NCI-H748 (cell line): ENCODE measurements at regions not wholly inside any gene's neighbourhood (a gene's known extent, or its start where the extent isn't known, plus 50 kb on each side); places are given as distances from the start of the nearest gene placed in this dataset.
"Not testable (repeated sequence)": the region's sequence is repeated elsewhere in the genome, so short reads cannot be mapped to it uniquely, and the experiment has no call there.

ENCODE experiments used
- DNase-seq: peaks from one replicate; lab custom pipeline; 2025; ENCODE audit not compliant: unreplicated experiment; lab: John Stamatoyannopoulos, UW

- no peak for DNase-seq
These were observed 392.9 kb upstream of the CRIM1 start for GRCh38 chr2:35962585-35963146.

GRCh38 chr2:35960596-35960995, 395.0 kb upstream of the CRIM1 start:
- DNase-seq, result no peak

DNA sequence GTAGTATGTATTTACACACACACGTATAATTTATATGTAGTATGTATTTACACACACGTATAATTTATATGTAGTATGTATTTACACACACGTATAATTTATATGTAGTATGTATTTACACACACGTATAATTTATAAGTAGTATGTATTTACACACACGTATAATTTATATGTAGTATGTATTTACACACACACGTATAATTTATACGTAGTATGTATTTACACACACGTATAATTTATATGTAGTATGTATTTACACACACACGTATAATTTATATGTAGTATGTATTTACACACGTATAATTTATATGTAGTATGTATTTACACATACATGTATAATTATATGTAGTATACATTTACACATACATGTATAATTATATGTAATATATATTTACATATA, 398.5 kb upstream of the CRIM1 start:
- not testable (repeated sequence) for DNase-seq

GRCh38 chr2:35946478-35946877, 409.1 kb upstream of the CRIM1 start:
- no peak for DNase-seq

GRCh38 chr2:35938838-35939237, 416.7 kb upstream of the CRIM1 start:
- DNase-seq, result no peak

- DNase-seq, result no peak
These were observed 422.5 kb upstream of the CRIM1 start for GRCh38 chr2:35933031-35933430.

DNA sequence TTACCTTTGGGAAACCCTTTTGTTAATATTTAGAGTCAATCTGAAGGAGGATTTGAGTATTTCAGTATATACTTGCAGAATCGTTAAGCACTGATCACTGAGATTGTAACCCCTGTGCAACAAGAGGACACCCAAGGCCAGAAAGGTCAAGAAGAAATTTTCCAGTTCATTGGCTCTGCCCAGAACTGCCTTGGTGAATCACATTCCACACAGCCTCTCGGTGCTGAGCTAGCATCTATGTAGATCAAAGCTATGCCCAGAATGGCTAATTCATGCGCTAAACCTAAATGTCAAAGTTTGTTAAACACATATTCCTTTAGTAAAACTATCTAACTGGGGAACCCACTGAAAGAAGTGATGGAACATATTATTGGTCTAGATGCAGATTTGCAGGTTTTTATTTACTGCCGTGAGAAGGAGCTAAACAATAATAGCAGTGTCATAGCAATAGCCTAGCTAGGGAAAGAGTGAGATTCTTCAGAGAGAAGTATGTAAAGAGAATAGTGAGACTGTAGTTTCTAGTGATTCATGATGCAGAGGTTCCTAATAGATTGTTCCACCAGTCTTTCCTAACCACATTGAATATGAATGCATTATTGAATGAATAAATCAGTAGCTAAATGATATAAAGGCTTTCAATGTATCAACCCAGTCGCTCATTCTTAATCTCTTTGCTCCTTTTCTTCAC, 423.2 kb upstream of the CRIM1 start:
- DNase-seq, result no peak

GRCh38 chr2:35931626-35932025, 424.0 kb upstream of the CRIM1 start:
- no peak for DNase-seq

DNA sequence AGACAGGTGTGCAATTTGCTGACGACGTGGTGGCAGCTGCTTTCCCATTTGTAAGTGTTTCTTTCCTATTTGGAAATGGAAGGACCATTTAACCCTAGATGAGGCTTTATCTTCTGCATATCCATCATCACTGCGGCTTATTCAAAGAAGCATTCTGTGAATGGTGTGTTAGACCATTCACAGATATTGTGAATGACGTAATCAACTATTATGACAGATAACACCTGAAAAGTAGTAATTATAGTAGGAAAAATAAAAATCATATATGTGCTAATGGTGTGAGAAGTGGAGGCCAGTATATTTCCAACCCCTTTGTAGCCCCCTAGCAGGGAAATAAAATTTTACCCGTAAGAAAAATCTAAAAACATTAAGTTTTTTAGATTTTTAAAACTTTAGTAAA, 424.5 kb upstream of the CRIM1 start:
- DNase-seq, result no peak

DNA sequence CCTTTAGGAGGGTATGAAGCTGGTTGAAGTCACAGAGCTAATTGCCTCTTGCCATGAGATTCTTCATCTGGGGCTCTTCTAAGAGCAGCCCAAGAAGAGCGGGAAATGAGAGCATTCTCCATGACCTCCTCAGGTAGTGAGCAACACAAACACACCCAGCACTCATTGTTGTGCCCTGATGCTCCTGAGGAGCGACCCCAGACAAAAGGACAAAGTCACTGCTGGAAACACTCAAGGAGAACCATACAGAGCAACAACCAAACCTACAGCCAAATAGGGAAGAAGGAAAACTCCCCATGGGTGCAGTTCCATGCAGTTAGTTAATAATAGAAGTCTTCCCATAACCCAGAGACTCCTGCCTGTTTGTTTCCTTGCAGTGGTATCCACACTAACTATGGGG, 426.0 kb upstream of the CRIM1 start:
- no peak for DNase-seq

DNA sequence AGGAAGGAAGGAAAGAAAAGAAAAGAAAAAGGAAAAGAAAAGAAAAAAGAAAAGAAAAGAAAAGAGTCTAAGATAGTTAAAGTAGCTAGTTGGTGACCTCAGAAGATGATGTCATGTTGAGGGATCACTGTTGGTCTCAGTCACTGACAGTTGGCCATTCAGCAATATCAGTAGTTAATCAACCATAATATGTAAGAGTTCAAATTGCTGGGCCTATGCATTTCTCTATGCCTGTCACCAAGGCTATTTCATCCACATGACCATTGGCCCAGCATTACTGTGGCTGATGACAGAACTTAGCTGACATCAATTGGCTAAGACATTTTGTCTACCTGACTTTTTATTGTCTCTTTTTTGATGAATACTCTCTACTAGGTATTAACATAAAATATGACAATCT, 435.5 kb upstream of the CRIM1 start:
- DNase-seq, result no peak

- DNase-seq, result no peak
These were observed 440.3 kb upstream of the CRIM1 start for GRCh38 chr2:35915261-35915660.

GRCh38 chr2:35891936-35892335, 463.6 kb upstream of the CRIM1 start:
- no peak for DNase-seq

DNA sequence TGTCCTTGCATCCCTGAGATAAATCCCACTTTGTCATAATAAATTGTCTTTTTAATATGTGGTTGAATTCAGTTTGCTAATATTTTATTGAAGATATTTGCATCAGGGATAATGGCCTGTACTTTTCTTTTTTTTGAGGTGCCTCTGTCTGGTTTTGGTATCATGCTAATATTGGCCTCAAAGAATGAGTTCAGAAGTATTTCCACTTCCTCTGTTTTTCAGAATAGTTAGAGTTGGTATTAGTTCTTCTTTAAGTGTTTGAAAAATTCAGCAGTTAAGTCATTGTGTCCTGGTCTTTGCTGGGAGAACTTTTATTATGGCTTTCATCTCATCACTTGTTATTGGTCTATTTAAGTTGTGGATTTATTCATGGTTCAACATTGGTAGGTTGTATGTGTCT, 464.1 kb upstream of the CRIM1 start:
- DNase-seq, result no peak

DNA sequence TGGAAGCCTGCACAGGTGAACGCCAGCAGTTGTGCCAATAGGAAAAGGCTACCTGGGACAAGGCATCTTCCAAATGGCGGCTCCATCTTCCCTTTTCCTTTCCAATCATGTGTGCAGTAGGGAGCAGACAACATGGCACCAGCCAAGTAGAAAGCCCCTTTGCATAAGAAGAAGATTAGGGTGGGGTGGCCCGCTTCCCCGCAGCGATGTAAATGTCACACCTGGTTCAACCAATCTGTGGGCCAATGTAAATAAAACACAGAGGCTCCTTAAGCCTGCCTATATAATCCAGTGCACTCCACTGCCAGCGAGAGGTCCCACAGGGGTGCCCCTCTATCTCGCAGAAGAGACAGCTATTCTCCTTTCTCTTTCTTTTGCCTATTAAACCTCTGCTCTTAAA, 468.4 kb upstream of the CRIM1 start:
- DNase-seq, result peak; percentile 59

DNA sequence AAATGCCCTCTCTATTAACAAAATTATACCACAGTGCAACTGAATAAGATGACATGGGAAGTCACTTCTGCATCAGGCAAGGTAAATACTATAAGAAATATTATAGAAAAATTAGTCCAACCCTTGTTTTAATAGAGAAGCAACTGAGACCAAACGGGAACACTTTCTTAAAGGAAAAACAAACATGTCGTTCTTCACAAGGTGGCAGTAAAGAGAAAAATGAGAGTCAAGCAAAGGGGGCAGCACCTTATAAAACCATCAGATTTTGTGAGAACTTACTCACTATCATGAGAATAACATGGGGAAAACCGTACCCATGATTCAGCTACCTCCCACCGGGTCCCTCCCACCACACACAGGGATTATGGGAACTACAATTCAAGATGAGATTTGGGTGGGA, 481.7 kb upstream of the CRIM1 start:
- DNase-seq, result no peak

- peak; percentile 18 for DNase-seq
These were observed 483.9 kb upstream of the CRIM1 start for GRCh38 chr2:35871672-35872071.

- no peak for DNase-seq
These were observed 484.9 kb upstream of the CRIM1 start for GRCh38 chr2:35870713-35871112.

DNA sequence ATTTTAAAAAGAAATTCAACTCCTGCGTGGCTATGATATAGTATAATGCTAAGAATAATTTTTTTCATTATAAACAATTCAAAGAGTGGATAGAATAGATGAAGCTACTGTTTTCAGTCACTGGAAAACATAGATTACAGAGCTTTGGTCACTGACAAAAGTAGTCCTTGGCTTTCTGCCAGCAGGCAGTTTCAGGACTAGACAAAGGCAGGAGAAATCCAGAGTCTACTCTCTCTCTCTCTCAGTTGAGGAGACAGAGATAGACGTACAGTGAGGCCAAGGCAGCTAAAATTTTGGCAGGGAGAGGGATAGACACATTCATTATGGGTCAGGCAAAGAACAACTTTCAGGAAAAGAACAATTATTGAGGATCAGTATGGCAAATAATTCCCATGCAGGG, 491.4 kb upstream of the CRIM1 start:
- DNase-seq, result peak; percentile 17

- DNase-seq, result no peak
These were observed 497.4 kb upstream of the CRIM1 start for GRCh38 chr2:35858216-35858615.

DNA sequence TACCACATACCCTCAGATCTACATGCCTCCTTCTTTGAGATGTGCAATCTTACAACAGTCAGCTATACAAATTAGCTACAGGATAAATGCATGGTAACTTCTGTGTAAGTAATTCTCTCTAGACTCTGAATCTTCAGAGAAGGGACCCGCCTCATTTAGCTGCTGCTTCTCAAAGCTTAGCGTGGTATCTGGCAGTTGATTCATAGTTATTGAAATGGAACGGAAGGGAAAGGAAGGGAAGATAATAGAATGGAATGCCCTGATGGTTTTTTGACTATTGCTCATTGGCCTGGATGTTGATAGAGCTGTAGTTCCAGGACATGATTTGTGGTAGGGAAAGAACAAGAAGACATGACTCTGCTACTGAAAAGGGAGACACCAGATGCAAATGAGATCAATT, 498.1 kb upstream of the CRIM1 start:
- DNase-seq, result no peak

- no peak for DNase-seq
These were observed 524.2 kb upstream of the CRIM1 start for GRCh38 chr2:35831385-35831784.

DNA sequence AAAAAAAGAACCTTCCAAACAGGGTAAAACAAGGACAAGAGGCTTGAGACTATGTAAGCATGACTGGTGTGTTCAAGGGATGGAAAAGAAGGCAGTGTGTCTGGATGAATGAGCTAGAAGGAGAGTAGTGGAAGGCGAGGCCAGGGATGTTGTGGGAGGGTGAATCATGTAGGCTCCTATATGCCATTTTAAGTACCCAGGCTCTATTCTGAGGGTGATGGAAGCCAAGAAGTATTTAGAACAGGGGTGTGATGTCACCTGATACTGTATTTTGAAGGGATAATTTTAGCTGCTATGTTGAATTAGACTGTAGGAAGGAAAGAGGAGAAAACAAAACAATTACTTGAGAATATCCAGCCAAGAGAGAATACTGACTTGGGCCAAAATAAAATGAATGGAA, 524.7 kb upstream of the CRIM1 start:
- no peak for DNase-seq
